ENCODE measurements at regions not wholly inside any gene's neighbourhood (a gene's known extent, or its start where the extent isn't known, plus 50 kb on each side); places are given as distances from the start of the nearest gene placed in this dataset.

GRCh38 chr4:71254451-71255012 lies 84.3 kb upstream of the SLC4A4 start:
- Histone ChIP-seq H3K27me3 (replicated peaks in 1 of 4; ENCODE audit: control insufficient read depth in 3 of 4, extremely low read depth in 1 of 4, insufficient read depth in 3 of 4, low read length in 3 of 4) (no peaks in the 10 kb centered on the region), H3K9me3 (ENCODE audit: insufficient read depth in 2 of 2, low read depth in 1 of 2, low read length in 1 of 2) (no peaks in the 10 kb centered on the region), H3K4me3 (ENCODE audit: extremely low read depth in 1 of 4, insufficient read depth in 2 of 4, low read depth in 3 of 4, low read length in 4 of 4) (no peak overlapping the region), H3K36me3 (ENCODE audit: control insufficient read depth in 2 of 4, insufficient read depth in 4 of 4, low read length in 3 of 4) (no peaks in the 10 kb centered on the region), H2BK5ac (ENCODE audit: low read depth, low read length) (no peak overlapping the region), H4K8ac (ENCODE audit: extremely low read depth, insufficient read depth, low read length) (no peak overlapping the region), H3K4me2 (ENCODE audit: insufficient read depth in 1 of 2, low read depth in 2 of 2, low read length in 2 of 2) (no peak overlapping the region), H3K79me1 (ENCODE audit: low read depth, low read length) (no peaks in the 10 kb centered on the region), H4K20me1 (replicated peaks in 1 of 2; ENCODE audit: control insufficient read depth in 1 of 2, insufficient read depth in 2 of 2, low read length in 2 of 2) (no peaks in the 10 kb centered on the region), H2AK5ac (ENCODE audit: low read depth, low read length) (no peak overlapping the region), H3K14ac (ENCODE audit: insufficient read length) (no peak overlapping the region), H4K91ac (replicated peaks; ENCODE audit: insufficient read length, low read length) (no peak overlapping the region), H2AFZ (ENCODE audit: low read length) (no peak overlapping the region), H2BK120ac (replicated peaks; ENCODE audit: low read depth, low read length) (no peak overlapping the region), H3K27ac (ENCODE audit: low read depth, low read length) (no peak overlapping the region), H4K5ac (ENCODE audit: insufficient read length, low read depth, low read length) (no peak overlapping the region), H3K23me2 (ENCODE audit: low read depth, low read length) (no peaks in the 10 kb centered on the region), H3K4ac (replicated peaks; ENCODE audit: insufficient read length, low read depth, low read length) (no peak overlapping the region), H3K18ac (ENCODE audit: extremely low read depth, low read length) (no peak overlapping the region), H3K4me1 (replicated peaks in 1 of 4; ENCODE audit: control insufficient read depth in 3 of 4, insufficient read depth in 4 of 4, low read length in 3 of 4) (no peaks in the 10 kb centered on the region), H3K79me2 (ENCODE audit: control insufficient read depth in 1 of 2, insufficient read depth in 2 of 2, low read length in 2 of 2) (no peaks in the 10 kb centered on the region), H3K56ac (replicated peaks; ENCODE audit: insufficient read length, low read depth, low read length) (no peak overlapping the region), H2BK12ac (ENCODE audit: low read depth, low read length) (no peak overlapping the region), H2BK20ac (ENCODE audit: low read length) (no peak overlapping the region), H2BK15ac (ENCODE audit: low read length) (no peak overlapping the region), H3K9ac (replicated peaks in 1 of 4; ENCODE audit: extremely low read depth in 1 of 4, low read depth in 3 of 4, low read length in 3 of 4) (no peak overlapping the region), H3K23ac (ENCODE audit: insufficient read length) (no peak overlapping the region)
- 91% methylated on average over 2 of the region's 2 CpGs; no CpG with 5 or more reads in 1 of the 2 experiments for WGBS, 2 experiments (ENCODE audit: extremely low coverage in 1 of 2, insufficient coverage in 1 of 2, insufficient read length in 1 of 2, insufficient replicate concordance in 2 of 2, low coverage in 1 of 2, low lambda C conversion rate in 2 of 2, missing lambda C conversion rate in 1 of 2)
- FAIRE-seq (no peak), DNase-seq (ENCODE audit: low read depth in 1 of 2, low spot score in 2 of 2) (no peak)
- ChIA-PET CTCF (ENCODE audit: partially characterized antibody) (interaction anchor here (0.5 to 1.3 kb wide), 7 partner anchors 11 to 291 kb away, joined by 3 to 4 read pairs (median 3); no protein-coding TSS in a partner anchor), POLR2A (ENCODE audit: partially characterized antibody) (no interaction called here)
- TF ChIP-seq CTCF (IDR thresholded peaks at IDR 0.05; ENCODE audit: control extremely low read depth in 1 of 3, insufficient read depth in 1 of 3, low read depth in 1 of 3, low read length in 3 of 3) (peak in 1 of 3 experiments; percentile 4; a peak in 1 of 4 replicates), SIX5 (IDR thresholded peaks at IDR 0.05; ENCODE audit: low read depth, low read length) (no peak), MAFK (IDR thresholded peaks at IDR 0.05; ENCODE audit: low read depth, low read length) (no peak), RAD21 (IDR thresholded peaks at IDR 0.05 in 1 of 2, conservative IDR thresholded peaks at IDR 0.05 in 1 of 2; ENCODE audit: low read depth in 2 of 2, low read length in 2 of 2) (peak; percentile 19 to 26; a peak in 2 of 4 replicates)
